ENCODE measurements at regions not wholly inside any gene's neighbourhood (a gene's known extent, or its start where the extent isn't known, plus 50 kb on each side); places are given as distances from the start of the nearest gene placed in this dataset.
A peak's percentile ranks its signal among the peaks of the same experiment; 100 is the strongest.
"Not testable (repeated sequence)": the region's sequence is repeated elsewhere in the genome, so short reads cannot be mapped to it uniquely, and the experiment has no call there.

DNA sequence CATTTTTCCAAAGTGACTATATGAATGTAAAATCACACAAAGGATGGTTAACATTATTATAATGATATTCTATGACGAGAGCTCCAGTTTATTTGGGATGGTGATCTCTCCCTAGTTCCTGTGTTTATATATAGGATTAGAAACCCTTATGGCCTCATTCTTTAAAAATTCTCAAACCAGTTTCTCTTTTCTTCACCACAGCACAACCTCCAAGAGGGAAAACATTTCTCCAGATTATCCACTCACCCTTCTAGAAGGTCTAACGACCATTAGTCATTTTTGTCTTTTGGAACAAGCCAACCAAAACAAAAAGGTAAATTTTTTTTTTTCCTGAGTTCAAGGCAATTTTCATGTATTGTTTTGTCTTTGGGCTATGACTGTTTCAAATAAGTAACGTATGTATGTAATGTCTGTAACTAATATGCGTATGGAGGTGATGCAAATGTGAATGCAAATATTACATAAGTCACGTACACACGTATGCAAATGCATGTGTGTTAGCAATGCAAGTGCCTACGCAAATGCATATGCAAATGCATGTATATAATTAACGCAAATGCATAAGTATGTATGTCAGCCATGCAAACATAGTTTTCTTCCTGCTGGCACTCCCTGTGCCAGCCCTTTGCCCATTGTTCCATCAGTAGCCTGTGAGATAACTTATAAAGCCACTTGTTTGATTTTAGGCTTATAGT is 72.5 kb upstream of the MORC3 start:
- peak; percentile 68 for DNase-seq

GRCh38 chr21:36249576-36250422 is 70.2 kb upstream of the MORC3 start:
- no peak for DNase-seq

DNA sequence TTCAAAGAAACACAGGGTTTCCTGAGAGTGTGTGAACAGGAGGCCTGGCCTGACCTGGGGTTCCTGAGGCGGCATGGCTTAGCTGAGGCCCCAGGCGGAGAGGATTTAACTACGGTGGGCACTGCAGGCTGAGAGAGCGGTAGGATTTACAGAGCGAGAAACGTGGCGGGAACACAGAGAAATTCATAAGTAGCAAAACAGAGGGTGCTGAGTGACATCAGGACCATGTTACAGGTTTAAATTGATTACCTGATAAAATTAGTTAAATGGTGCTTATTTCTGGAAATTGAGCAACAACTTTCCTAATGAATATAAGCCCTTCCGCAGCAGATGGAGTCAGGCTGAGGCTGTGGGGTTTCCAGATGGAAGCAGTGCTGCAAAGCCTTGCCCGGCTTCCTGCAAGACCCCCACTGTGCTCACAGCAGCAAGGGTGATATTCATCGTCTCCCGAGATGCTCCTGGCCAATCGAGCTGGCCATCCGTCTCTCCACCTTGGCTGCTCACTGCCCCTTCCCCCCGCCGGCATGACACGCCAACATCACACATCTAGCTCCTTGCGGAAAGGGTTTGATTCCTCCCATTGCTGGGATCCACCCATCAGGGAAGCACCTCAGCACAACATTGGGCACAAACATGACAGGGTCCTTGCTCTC is 69.4 kb upstream of the MORC3 start:
- no peak for DNase-seq

DNA sequence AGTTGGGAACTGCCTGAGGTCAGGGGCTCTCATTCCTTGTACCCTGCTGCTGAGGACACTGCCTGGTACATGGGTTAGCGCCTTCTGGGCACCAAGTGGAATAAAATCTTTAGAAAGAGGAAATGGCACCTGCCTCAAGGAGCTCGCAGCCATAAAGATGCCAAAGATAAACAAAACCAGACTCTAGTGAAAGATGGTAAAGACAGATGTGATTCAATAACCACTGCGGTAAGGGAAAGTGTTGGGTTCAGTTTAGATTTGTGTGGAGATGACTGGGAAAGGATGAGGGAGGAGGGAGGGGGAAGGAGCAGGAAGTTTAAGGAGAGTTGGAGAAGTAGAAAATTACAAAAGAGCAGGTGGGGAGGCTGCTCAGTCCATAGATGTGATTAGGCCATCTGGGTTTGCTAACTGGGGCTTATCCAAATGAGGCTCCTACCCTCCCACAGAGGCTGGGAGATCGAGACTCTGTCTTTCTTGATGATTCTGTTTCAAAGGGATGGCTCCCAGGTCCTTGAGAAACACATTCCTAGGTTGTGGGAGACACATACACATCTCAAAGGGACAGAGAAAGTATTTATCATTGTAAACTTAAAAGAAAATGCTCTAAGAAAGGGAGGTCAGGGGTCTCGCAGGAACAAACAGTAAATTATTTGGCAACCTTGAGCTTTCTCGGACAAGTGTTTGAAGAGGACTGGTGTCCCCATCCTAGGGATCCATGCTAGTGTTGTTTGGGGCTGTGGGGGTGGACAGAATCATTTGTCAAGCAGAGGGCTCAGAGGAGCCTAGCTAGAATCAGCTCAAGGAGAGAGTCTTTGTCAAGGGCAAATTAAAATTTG is 65.7 kb upstream of the MORC3 start:
- no peak for DNase-seq

DNA sequence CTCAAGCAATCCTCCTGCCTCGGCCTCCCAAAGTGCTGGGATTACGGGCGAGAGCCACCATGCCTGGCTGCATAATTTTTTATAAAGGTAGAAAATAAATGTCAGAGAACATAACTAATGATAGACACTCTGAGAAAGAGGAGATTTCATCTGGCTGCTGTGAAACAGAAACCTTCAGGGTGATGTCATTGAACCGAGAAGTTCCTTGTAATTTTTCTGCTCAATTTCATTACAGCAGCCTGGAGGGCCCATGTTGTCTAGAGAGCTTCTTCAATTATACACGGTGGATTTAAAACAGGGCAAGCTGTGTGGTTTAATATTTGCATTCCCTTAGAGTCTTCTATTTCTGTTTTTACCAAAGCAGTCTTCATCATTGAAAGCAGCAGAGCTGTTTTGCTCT is 64.3 kb upstream of the MORC3 start:
- no peak for DNase-seq

DNA sequence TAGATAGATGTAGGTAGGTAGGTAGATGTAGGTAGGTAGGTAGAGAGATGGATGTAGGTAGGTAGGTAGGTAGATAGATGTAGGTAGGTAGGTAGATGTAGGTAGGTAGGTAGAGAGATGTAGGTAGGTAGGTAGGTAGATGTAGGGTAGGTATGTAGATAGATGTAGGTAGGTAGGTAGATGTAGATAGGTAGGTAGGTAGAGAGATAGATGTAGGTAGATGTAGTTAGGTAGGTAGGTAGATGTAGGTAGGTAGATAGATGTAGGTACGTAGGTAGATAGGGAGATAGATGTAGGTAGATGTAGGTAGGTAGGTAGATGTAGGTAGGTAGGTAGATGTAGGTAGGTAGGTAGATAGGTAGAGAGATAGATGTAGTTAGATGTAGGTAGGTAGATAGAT is 62.3 kb upstream of the MORC3 start:
- DNase-seq: no peak

- DNase-seq: peak; percentile 74
These were observed 59.8 kb upstream of the MORC3 start for GRCh38 chr21:36260030-36260787.

- no peak for DNase-seq
These were observed 59.2 kb upstream of the MORC3 start for GRCh38 chr21:36260802-36261201.

DNA sequence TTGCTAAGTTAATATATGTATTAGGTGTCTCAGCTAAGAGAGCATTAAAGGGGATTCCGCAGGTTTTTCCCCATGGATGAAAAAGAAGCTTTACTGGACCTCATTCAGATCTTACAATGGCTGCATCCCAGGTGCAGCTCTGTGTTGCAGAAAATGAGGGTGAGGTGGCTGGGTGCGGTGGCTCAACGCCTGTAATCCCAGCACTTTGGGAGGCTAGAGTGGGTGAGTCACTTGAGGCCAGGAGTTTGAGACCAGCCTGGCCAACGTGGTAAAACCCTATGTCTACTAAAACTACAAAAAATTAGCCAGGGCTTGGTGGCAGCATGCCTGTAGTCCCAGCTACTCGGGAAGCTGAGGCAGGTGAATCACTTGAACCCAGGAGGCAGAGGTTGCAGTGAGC is 58.5 kb upstream of the MORC3 start:
- DNase-seq: no peak

GRCh38 chr21:36263797-36264196 is 56.2 kb upstream of the MORC3 start:
- no peak for DNase-seq

GRCh38 chr21:36265431-36265830 is 54.6 kb upstream of the MORC3 start:
- DNase-seq: no peak

DNA sequence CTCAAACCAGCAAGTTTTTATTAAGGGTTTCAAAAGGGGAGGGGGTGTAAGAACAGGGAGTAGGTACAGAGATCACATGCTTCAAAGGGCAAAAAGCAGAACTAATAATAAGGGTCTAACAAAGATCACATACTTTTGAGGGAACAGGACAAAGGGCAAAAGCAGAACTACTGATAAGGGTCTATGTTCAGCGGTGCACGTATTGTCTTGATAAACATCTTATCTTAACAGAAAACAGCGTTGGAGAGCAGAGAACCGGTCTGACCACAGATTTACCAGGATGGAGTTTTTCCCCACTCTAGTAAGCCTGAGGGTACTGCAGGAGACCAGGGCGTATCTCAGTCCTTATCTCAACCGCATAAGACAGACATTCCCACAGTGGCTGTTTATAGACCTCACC is 52.2 kb upstream of the MORC3 start:
- not testable (repeated sequence) for DNase-seq

DNA sequence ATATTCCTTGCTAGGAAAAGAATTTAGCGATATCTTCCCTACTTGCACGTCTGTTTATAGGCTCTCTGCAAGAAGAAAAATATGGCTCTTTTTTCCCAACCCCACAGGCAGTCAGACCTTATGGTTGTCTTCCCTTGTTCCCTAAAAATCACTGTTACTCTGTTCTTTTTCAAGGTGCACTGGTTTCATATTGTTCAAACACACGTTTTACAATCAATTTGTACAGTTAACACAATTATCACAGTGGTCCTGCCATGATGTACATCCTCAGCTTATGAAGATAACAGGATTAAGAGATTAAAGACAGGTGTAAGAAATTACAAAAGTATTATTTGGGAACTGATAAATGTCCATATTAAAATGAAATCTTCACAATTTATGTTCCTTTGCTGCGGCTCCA is 51.7 kb upstream of the MORC3 start:
- DNase-seq: not testable (repeated sequence)

Data from fibroblast of upper back skin (primary cell).